HG03439 (cell line): ENCODE measurements at regions not wholly inside any gene's neighbourhood (a gene's known extent, or its start where the extent isn't known, plus 50 kb on each side); places are given as distances from the start of the nearest gene placed in this dataset.
"Not testable (repeated sequence)": the region's sequence is repeated elsewhere in the genome, so short reads cannot be mapped to it uniquely, and the experiment has no call there.

Source experiments
- ATAC-seq: cut with Tn5 transposase; IDR thresholded peaks from one replicate; pipeline ENCODE4 v1.9.1; 2021; ENCODE audit warnings: mild to moderate bottlenecking, moderate library complexity; ENCODE audit not compliant: unreplicated experiment

DNA sequence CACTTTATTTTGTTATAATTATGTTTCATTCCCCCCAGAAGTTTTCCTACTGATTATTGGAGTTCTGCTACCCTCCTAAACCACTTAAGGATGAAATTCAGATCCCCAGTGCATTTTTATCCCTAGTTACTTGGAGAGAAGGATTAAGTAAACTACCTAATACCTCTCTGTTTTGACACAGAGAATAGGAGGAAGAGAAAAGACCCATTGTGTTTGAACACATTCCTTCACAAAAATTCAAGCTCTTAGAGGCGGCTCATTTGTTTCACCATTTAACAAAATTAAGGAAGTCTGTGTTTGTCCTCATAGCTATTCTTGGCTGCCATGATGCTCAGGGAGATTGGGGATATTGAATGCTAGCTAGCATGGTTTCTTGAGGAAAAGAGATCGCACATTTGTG lies 492.6 kb downstream of the EBF1 start:
- no peak for ATAC-seq

DNA sequence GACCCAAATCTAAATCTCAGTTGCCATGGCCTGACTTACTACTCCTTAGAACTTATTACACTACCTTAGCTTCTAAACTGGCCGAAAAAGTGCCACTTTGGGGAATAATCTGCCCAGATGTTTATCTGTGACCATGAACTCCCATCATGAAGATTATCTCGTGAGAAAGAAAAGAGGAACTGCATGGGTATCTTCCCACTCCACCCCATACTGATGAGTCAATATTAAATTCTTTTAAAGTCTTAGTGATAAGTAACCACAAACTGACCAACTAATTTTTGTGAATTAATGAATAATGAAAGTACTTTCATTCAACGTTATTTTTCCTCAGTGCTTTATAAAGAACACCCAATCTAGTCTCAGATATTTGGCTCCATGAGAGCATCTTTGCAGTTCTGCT lies 493.5 kb downstream of the EBF1 start:
- no peak for ATAC-seq

DNA sequence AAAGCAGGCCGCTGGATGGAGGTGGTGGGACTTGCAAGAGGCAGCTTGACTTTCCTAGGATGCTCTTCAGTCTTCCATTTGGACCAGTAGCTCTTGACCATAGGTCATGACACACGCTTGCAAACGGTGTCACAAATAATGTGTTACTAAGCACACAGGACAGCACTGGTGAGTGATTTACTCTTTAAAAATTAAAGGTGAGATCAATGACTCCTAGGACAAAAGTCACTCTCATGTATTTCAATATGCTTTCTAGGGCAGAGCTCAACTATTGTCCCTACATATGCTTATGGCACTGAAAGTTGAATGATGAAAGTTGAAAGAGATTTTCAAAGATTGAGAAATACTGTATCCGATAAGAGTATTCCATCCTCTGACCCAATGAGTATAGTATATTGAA lies 496.7 kb downstream of the EBF1 start:
- ATAC-seq, result no peak

DNA sequence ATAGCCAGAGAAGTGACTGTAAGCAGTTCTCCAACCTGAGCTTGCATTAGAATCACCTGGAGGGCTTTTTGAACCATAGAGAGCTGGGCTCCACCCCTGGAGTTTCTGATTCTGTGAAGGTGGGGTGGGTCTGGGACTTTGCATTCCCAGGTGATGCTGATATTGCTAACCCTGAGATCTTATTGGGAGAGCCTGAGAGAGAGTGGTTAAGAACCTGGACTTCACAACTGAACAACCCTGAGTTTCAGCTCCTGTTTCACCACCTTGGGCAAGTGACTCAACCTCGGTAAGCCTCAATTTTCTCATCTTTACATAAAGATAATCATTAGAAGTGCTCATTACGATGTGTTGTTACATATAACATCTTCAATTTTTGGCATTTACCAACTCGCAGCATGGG lies 498.6 kb downstream of the EBF1 start:
- ATAC-seq, result no peak

DNA sequence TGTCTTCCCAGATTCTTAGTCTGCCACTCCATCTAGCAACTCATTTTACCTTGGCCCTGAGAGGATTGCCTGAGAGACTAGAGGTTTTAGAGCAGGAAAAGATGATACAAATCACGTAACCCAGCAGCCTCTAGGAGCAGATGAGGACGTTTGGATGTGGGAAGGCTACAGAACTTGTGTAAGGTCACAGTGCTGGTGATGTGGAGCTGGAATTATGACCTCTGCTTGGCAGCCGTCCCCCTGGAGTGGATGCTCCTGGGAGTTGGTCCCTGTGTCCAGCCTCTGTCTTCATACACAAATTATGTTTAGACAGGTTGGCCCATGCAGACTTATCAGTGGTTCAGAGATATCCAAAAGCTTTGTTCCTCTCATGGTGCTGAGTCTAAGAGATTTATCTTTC lies 499.0 kb downstream of the EBF1 start:
- ATAC-seq, result no peak

DNA sequence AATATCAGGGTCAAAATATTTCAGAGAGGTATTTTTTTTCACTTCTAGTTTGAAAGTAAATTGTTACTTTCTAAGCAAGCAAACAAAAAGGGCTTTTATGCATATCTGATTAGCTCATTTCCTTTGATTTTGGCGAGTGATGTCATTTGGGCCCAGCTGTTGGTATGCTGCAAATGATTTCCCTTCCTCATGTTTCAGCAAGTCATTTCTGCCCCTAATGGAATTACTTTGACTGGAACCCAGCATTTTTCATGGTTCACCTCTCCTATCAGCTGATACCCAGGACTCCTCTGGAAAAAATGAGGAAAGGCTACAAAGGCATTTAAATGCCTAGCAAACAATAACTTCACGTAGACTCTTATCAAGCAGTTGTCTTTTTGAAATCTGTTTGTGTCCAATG lies 500.6 kb downstream of the EBF1 start:
- no peak for ATAC-seq

DNA sequence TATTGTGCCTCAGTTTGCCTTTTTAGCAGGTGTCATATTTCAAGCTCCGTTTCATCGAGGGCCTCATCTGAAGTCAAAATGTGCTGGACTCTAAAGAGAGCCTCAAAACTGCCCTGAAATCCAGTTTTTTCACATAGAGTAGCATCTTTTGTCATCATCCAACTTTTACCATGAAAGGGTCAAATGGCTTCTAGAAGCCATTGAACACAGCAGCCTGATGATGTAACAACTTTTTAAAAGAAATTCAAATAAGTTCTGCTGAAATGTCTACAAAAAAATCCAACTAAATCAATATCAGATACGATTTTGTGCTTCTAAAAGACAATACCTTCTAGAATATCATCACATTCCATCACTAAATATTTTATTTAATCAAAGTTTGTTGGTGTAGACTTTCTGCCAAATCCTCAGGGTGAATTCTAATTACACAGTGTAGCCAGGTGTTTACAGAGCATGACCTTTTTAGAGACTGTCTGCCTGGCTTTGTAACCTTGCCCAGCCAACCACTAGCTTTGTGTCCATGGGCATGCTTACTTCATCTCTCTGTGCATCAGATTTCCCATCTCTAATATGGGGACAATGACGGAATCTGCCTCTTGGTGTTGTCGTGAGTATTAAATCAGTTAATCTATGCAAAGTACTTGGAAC lies 505.0 kb downstream of the EBF1 start:
- ATAC-seq, result no peak

DNA sequence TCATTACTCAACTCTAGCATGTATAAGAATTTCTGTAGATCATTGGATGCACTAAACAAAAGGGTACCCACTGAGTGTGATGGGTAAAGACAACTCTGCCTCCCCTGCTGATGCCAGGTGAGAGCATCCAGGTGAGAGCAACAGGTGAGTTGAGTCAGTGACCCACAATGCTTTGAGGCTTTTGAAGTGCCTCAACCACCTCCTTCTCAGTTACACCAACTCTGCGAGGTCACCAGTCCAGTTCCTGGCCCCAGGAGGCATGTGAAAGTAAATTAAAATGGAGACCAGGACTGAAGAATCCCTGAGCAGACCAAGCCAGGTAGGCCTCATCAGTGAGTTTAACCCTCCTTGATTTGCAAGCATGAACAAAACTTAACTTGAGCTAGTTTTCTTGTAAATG lies 505.8 kb downstream of the EBF1 start:
- no peak for ATAC-seq

DNA sequence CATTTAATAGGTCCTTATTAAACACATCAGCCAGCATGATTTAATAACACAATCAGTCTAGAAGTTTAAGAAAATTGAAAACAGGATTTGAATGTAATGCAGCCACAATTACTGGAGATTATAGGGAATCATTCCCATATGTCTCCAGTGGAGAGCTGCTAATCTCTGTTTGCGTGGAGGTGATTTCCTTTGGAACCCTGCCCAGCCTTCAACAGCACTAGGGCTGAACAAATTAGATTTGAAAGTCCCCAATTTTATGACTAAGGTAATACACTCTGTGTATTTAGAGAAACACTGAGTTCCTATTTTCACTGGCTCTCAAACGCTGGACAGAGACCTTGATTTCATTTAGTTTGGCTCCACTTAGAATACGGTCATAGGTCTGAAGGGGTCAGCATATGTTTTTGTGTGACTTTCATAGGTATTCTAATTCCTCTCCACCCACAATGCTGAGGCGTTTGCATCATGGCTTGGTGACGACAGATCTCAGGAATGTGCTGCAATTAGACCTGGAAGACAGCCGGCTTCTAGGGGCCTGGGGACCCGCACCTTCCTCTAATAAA lies 508.3 kb downstream of the EBF1 start:
- ATAC-seq, result no peak

DNA sequence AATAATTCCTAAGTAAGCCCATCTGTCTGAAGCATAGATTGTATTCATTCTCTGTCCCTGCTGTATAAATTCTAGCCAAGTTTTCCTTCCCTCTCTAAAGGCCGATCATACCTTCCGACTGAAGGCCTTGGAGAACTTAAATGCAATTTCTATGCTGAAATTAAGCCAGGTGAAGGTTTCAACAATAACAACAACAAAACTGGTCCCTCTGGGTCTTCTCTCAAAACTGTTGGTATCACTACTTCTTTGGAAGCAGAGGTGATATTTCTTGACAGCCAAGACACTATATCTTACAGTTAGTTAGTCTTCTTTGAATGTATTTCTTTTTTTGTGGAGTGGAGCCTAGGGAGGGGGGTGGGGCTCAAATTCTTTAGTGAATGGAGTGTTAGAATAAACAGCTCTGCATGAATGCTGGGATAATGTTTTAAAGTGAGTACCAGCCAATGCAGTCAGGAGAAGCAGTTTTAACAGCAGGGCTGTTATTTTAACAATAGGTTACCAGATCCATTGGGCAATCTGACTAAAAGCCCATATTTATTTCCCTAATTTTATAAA lies 508.9 kb downstream of the EBF1 start:
- ATAC-seq, result no peak

DNA sequence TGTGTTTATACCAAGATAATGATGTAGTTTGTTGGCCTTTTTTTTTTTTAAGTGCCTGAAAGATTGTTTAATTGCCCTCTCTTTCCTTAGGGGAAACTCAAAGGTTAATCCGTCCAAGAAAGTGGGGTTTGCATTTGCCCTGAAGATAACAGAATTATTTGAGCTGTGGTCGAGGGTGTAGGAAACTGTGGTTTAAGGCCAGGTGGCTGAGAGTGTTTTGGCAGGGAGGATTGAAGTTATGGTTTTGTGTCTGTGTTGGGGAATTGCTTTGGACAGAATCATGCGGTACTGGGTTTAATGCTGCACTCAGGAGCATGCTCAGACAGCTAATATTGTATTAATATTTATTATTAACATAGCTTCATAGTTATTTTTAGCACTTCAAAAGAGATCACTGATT lies 509.8 kb downstream of the EBF1 start:
- ATAC-seq, result no peak

DNA sequence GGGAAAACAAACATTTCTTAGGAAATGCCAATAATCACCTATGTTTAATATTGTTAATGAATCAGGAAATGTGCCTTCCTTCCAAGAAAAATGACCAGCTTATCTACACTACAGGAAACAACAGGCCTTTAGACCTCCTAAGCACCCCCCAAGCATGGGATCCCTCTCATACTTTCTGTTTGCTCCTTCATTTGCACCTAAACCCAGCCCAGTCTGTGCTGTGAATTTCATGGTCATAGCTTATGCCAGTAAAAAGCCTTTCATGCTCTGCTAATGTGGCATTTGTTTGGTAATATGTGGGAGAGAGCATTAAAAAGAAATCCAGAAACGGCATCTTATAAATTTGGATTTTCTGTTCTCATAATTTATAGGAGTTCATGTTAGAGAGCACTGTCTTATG lies 511.1 kb downstream of the EBF1 start:
- no peak for ATAC-seq

DNA sequence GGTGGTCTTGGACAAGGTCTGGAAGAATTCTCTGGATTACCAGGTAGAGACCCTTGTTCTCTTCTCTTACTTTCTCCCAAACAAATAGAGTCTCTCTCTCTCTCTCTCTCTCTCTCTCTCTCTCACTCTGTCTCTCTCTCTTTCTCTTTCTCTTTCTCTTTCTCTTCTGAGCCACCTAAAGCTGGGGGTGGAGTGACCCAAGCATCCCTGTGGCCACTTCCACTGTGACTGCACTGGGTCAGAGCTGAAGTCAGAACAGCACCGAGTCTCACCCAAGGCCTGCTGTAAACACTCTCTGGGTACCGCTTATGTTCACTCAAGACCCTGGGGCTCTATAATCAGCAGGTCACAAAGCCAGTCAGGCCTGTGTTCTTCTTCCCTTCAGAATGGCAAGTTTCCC lies 513.7 kb downstream of the EBF1 start:
- ATAC-seq, result no peak

DNA sequence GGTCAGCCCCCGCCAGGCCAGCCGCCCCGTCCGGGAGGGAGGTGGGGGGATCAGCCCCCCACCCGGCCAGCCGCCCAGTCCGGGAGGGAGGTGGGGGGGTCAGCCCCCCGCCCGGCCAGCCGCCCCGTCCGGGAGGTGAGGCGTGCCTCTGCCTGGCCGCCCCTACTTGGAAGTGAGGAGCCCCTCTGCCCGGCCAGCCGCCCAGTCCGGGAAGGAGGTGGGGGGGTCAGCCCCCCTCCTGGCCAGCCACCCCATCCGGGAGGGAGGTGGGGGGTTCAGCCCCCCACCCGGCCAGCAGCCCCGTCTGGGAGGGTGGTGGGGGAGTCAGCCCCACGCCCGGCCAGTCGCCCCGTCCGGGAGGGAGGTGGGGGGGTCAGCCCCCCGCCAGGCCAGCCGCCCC lies 517.0 kb downstream of the EBF1 start:
- ATAC-seq, result not testable (repeated sequence)

DNA sequence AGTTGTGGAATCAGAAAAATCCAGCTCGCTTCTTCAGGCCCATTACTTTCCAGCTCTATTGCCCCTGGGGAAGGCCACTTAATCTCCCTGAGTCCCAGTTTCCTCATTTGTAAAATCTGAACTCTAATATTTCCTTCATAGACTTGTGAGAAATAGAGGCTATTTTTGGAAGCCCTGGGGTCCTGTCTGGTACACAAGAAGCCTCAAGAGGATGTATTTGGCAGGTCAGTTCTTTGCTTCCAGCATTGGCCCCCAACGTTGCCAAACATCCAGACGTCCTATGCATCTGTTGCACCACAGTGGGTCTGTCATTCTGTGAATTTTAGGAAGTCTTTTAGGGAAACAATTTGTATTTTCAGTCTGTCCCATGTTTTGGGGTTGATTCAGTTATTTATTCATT lies 525.9 kb downstream of the EBF1 start:
- no peak for ATAC-seq

DNA sequence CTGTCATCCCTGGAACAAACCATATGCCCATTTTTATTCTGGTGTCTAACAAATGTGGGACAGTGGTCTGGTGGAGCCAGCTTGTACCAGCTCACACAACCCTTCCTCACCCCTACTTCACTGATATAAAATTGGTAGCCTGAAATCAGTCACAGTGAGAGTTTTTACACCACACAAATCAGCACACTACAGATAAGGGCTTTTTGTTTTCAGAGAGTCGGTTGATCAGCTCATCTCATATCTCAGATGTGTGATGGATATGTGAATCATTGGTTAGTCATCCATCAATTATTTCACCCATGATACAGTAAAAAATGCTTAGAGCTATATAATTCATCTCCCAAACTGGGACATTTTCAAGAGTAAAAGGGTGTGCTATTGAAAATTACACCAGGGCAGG lies 529.2 kb downstream of the EBF1 start:
- no peak for ATAC-seq

DNA sequence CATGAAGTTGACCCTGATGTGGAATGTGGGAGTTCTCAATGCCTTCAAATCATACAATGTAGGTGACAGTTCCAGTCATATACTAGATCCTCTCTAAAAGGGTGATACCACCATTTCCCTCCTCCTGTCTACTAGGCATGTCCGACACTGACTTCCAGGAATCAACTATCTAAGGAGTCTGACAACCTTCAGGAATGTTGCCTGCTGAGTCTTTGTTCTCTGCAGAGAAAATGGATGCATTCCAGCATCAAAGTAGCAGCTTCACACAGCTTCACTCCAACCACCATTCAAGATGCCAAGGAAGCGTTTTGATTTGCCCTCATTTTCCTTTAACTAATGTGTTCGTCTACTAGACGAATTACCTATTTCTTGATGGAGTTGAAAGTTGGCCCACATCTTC lies 530.2 kb downstream of the EBF1 start:
- ATAC-seq, result no peak

DNA sequence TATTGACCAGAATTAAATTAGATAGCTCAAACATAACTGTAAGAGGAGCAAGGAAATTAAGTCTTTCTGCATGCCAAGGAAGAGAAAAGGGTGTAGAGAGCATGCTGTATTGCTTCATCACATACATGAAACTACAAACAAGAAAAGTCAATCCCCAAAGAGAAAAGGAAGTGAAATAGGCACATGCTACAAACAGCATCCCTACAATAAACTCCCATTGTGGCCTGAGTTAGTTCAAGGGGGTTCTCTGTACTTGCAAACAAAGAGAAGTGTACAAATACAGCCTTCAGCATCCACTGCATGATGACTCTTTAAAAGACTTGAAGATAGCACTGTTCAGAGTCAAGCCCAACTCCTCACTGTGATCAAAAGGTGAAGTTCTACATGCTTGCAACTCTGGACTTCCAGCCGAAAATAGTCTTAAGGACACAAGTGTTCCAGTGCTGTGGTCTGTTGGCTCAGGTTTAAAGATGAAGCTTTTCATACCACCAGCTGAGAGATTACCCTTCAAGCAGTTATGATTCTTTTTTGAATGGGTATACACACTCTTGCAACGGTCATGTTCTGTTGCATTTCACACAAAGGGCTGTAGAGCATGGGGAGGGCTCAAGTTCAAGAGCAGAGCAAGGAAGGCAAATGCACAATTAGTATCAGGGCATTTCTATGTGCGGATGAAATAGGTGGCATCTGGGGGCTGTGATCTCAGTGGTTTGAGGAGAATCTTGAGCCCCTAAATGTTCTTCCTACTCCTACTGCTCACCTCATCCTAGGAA lies 534.5 kb downstream of the EBF1 start:
- ATAC-seq, result no peak

DNA sequence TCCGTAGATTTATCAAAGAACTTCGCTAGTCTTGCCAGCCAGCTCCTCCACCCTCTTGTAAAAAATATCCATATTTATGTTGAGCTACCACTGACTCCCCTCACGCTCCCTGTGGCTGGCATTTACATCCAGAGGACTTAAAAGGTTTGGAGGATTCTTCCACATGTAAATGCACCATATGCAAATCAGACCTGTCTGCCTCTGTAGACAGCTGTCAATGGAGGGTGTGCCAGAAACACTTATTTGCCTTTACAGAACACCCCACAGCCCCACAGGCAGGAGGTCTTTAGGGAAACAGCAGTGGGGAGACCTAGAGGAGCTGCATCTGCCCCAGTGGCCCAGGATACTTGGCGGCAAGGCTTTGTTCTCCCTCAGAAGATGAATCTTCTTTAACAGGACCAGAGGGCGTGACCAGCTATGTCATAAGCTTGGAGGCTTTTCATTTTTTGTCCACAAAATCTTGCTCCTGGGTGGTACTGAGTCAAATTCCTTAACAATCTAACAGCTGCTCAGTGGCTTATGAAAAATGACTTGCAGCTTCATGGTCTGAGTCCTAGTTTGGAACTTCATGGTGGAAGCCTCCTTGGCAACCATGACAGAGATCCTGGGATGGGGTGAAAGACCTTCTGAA lies 535.8 kb downstream of the EBF1 start:
- no peak for ATAC-seq

DNA sequence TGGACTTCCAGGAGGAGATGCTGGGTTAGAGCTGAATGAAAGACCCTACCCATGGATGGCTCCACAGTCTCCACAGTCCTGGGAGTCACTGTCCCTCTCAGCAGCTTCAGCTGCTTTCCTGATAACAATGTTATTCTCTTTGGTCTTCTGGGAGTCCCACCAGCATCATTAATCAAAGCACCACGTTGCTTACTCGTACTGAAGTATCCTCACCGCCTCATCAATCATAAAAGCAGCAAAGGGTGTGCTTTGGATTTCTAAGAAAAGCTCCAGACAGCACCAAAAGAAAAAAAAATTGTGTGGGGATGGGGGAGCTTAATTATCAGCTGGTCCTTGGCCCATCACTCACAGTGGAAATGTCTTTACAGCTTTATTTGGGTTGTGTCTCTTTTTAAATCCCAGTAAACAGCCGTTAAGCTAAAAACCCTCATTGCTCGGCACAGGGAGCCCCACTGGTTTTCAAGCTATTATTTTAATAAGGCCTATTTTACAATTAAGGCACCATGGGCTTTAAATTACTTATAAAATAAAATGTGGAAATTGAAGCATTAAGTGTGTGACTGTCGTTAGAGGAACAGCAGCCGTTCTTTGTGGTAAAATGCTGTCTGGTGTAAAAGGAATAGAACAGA lies 538.0 kb downstream of the EBF1 start:
- ATAC-seq, result no peak

DNA sequence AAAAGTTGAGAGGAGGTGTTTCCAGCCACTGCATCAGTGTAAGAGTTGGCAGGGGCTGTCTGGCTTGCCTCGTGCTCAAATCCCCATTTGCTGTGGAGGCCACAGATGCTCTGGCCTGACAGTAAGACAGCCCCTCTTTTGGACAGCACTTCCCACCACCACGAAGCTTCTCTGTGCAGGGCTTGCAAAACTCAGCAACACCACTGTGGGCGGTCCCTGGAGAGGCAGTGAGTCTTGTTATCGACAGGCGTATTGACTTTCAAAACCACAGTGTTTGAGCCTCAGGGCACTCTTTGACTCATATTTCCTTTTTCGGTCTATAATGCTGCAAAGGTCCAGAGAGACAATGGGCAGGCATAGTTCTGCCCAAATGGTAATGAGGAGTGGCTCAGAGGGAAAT lies 539.5 kb downstream of the EBF1 start:
- ATAC-seq, result peak; percentile 99
